Upper lobe of left lung (tissue), 6 donors: ENCODE measurements at regions not wholly inside any gene's neighbourhood (a gene's known extent, or its start where the extent isn't known, plus 50 kb on each side); places are given as distances from the start of the nearest gene placed in this dataset.

ENCODE experiments used
- ATAC-seq, 2 donors: fragments of 200-7000 bp; cut with Tn5 transposase; one replicate each; pipeline ENCODE4 v1.9.1; 2022; ENCODE audit warnings: mild to moderate bottlenecking in 2 of 2, moderate library complexity in 2 of 2; ENCODE audit not compliant: low FRiP score in 2 of 2
- DNase-seq, 2 donors: peaks; one replicate each; pipeline ENCODE4 v3.0.0-alpha.2; 2019 to 2020
- H3K27ac ChIP-seq, 4 donors: fragments of 200-600 bp; sonication (generic); one replicate each; pipeline ENCODE4 v1.5.1; 2016 to 2019
- H3K27me3 ChIP-seq, 4 donors: fragments of 200-600 bp; sonication (generic); one replicate each; pipeline ENCODE4 v1.5.1; 2017 to 2019
- H3K36me3 ChIP-seq, 4 donors: fragments of 200-600 bp; sonication (generic); one replicate each; pipeline ENCODE4 v1.5.1; 2016 to 2019
- H3K4me1 ChIP-seq, 4 donors: fragments of 200-600 bp; sonication (generic); one replicate each; pipeline ENCODE4 v1.5.1; 2018 to 2019
- H3K4me3 ChIP-seq, 4 donors: fragments of 200-600 bp; sonication (generic); one replicate each; pipeline ENCODE4 v1.5.1; 2017 to 2019; ENCODE audit warnings: mild to moderate bottlenecking in 2 of 4, moderate library complexity in 1 of 4
- H3K9me3 ChIP-seq, 4 donors: fragments of 200-600 bp; sonication (generic); one replicate each; pipeline ENCODE4 v1.5.1; 2018 to 2019
- CTCF ChIP-seq, 6 experiments: fragments of 450-650 bp in 4 of 6; fragments of 200-600 bp in 2 of 6; sonication (generic) in 2 of 6; IDR thresholded peaks; one replicate each; pipeline ENCODE4 v1.5.1; 2016 to 2019; ENCODE audit warnings: antibody characterized with exemption in 6 of 6
- EP300 ChIP-seq, 4 donors: sonication (generic); formaldehyde crosslinking; IDR thresholded peaks; one replicate each; pipeline ENCODE4 v1.5.1; 2017; ENCODE audit warnings: antibody characterized with exemption in 4 of 4, control low read depth in 2 of 4
- POLR2A ChIP-seq, 4 donors: fragments of 450-650 bp; IDR thresholded peaks; one replicate each; pipeline ENCODE4 v1.5.1; 2016 to 2017; ENCODE audit warnings: antibody characterized with exemption in 4 of 4, mild to moderate bottlenecking in 2 of 4
- POLR2AphosphoS5 ChIP-seq, 2 donors: sonication (generic); formaldehyde crosslinking; IDR thresholded peaks; one replicate each; pipeline ENCODE4 v1.5.1; 2017; ENCODE audit warnings: antibody characterized with exemption in 2 of 2
- WGBS, 2 donors: methylation state at CpG; one replicate each; pipeline ENCODE4 v1.1.5; 2017 to 2018; 5-methylcytosine and 5-hydroxymethylcytosine counted together
- donor health status: DM: no; HTN: no; CAD: no; lungs with moderate emphysema.
- donor health status: DM: no; HTN: yes; CAD: no; lungs with severe emphysema.

GRCh38 chr1:230531103-230531502, 105.0 kb upstream of the PGBD5 start:
- no peak overlapping the region for H3K27ac ChIP-seq
- no peaks in the 10 kb centered on the region for H3K36me3 ChIP-seq
- ATAC-seq, result no peak

GRCh38 chr1:230519246-230519645, 93.1 kb upstream of the PGBD5 start:
- no peaks in the 10 kb centered on the region for H3K9me3 ChIP-seq
- H3K27me3 ChIP-seq, result no peaks in the 10 kb centered on the region
- no peak for ATAC-seq
- H3K27ac ChIP-seq, result no peak overlapping the region
- DNase-seq, result no peak
- WGBS, 2 donors, result 77 to 82% methylated on average over 2 of the region's 2 CpGs
- no peaks in the 10 kb centered on the region for H3K4me1 ChIP-seq
- no peaks in the 10 kb centered on the region for H3K36me3 ChIP-seq
- no peak for TF ChIP-seq POLR2A (IDR thresholded peaks at IDR 0.05)
- no peak for TF ChIP-seq CTCF (IDR thresholded peaks at IDR 0.05)
- TF ChIP-seq EP300 (IDR thresholded peaks at IDR 0.05), result no peak
- no peak for TF ChIP-seq POLR2AphosphoS5 (IDR thresholded peaks at IDR 0.05)
- H3K4me3 ChIP-seq, result no peak overlapping the region

More at GRCh38 chr1:230531103-230531502, 105.0 kb upstream of the PGBD5 start:
- no peak for DNase-seq
- Histone ChIP-seq H3K4me1 (no peaks in the 10 kb centered on the region), H3K4me3 (no peak overlapping the region), H3K9me3 (peaks cover 0 to 22% (median 8%) of the 10 kb centered on the region in 4 donors), H3K27me3 (no peaks in the 10 kb centered on the region)
- TF ChIP-seq POLR2AphosphoS5 (IDR thresholded peaks at IDR 0.05), result no peak
- TF ChIP-seq POLR2A (IDR thresholded peaks at IDR 0.05), result no peak
- TF ChIP-seq EP300 (IDR thresholded peaks at IDR 0.05), result no peak
- no peak for TF ChIP-seq CTCF (IDR thresholded peaks at IDR 0.05)

GRCh38 chr1:230518511-230518910, 92.4 kb upstream of the PGBD5 start:
- WGBS, 2 donors, result 63 to 64% methylated on average over 5 of the region's 5 CpGs
- DNase-seq (no peak), ATAC-seq (no peak)
- no peaks in the 10 kb centered on the region for H3K9me3 ChIP-seq
- no peak for TF ChIP-seq POLR2AphosphoS5 (IDR thresholded peaks at IDR 0.05)
- no peak overlapping the region for H3K4me3 ChIP-seq
- no peaks in the 10 kb centered on the region for H3K36me3 ChIP-seq
- H3K27me3 ChIP-seq, result no peaks in the 10 kb centered on the region
- H3K27ac ChIP-seq, result no peak overlapping the region
- H3K4me1 ChIP-seq, result no peaks in the 10 kb centered on the region

GRCh38 chr1:230517786-230518185, 91.7 kb upstream of the PGBD5 start:
- no peaks in the 10 kb centered on the region for H3K36me3 ChIP-seq
- ATAC-seq (peak in 1 of 2 donors; percentile 76), DNase-seq (no peak)
- 67 to 79% methylated on average over 1 to 2 of the region's 2 CpGs for WGBS, 2 donors
- H3K27me3 ChIP-seq, result no peaks in the 10 kb centered on the region
- no peaks in the 10 kb centered on the region for H3K9me3 ChIP-seq
- TF ChIP-seq EP300 (IDR thresholded peaks at IDR 0.05) (no peak), POLR2A (IDR thresholded peaks at IDR 0.05) (no peak), POLR2AphosphoS5 (IDR thresholded peaks at IDR 0.05) (no peak), CTCF (IDR thresholded peaks at IDR 0.05) (no peak)
- no peak overlapping the region for H3K27ac ChIP-seq
- H3K4me3 ChIP-seq, result no peak overlapping the region
- H3K4me1 ChIP-seq, result no peaks in the 10 kb centered on the region

GRCh38 chr1:230517326-230517725, 91.2 kb upstream of the PGBD5 start:
- Histone ChIP-seq H3K27ac (no peak overlapping the region), H3K9me3 (no peaks in the 10 kb centered on the region), H3K4me1 (no peaks in the 10 kb centered on the region), H3K36me3 (no peaks in the 10 kb centered on the region), H3K27me3 (no peaks in the 10 kb centered on the region), H3K4me3 (no peak overlapping the region)
- TF ChIP-seq POLR2A (IDR thresholded peaks at IDR 0.05) (no peak), POLR2AphosphoS5 (IDR thresholded peaks at IDR 0.05) (no peak), CTCF (IDR thresholded peaks at IDR 0.05) (no peak), EP300 (IDR thresholded peaks at IDR 0.05) (no peak)
- DNase-seq, result no peak
- WGBS, 2 donors, result 74% methylated on average over 7 of the region's 7 CpGs
- ATAC-seq, result no peak
